ENCODE measurements at regions not wholly inside any gene's neighbourhood (a gene's known extent, or its start where the extent isn't known, plus 50 kb on each side); places are given as distances from the start of the nearest gene placed in this dataset.

- Histone ChIP-seq H3K4me2 (ENCODE audit: low read length) (no peak overlapping the region), H3K9ac (ENCODE audit: low read length) (no peak overlapping the region), H3K79me2 (ENCODE audit: insufficient read depth, low read length) (no peaks in the 10 kb centered on the region), H3K27me3 (ENCODE audit: insufficient read depth, low read length) (no peaks in the 10 kb centered on the region), H3K9me2 (ENCODE audit: low read depth, low read length) (no peaks in the 10 kb centered on the region), H2AFZ (ENCODE audit: low read length) (no peak overlapping the region), H3K36me3 (ENCODE audit: insufficient read depth, low read length) (no peaks in the 10 kb centered on the region), H3K4me1 (ENCODE audit: insufficient read depth, low read length, severe bottlenecking) (no peaks in the 10 kb centered on the region), H3K4me3 (ENCODE audit: low read depth, low read length, poor library complexity, severe bottlenecking) (no peak overlapping the region), H3K27ac (ENCODE audit: low read depth, low read length, poor library complexity, severe bottlenecking) (no peak overlapping the region), H3F3A (ENCODE audit: insufficient read depth, low read length) (no peaks in the 10 kb centered on the region), H4K20me1 (ENCODE audit: insufficient read depth, low read length) (no peaks in the 10 kb centered on the region), H3K9me3 (ENCODE audit: low read length) (no peaks in the 10 kb centered on the region)
- TF ChIP-seq EZH2 (IDR thresholded peaks at IDR 0.05; ENCODE audit: borderline replicate concordance, low read length) (no peak), CTCF (IDR thresholded peaks at IDR 0.05; ENCODE audit: low read length) (no peak)
Measured at GRCh38 chr3:127410678-127411077, 122.8 kb upstream of the PRR20G start.

DNA sequence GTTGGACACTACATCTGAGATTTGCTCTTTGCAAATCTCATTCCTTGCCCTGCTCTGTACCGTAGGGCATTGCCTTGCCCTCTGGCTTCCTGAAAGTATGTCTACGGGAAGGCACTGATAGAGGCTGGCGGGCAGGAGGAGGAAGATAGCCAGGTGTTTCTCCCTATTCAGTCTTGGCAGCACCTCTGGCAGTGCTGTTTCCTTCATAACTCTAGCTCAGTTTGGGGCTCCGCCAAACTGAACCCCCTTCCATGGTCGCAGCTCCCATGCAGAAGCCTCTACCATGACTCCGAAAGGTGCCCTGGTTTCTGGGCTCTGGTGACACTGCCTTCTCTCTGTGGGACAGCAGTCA, 122.3 kb upstream of the PRR20G start:
- Histone ChIP-seq H4K20me1 (ENCODE audit: insufficient read depth, low read length) (no peaks in the 10 kb centered on the region), H3K36me3 (ENCODE audit: insufficient read depth, low read length) (no peaks in the 10 kb centered on the region), H3K27ac (ENCODE audit: low read depth, low read length, poor library complexity, severe bottlenecking) (no peak overlapping the region), H3K4me3 (ENCODE audit: low read depth, low read length, poor library complexity, severe bottlenecking) (no peak overlapping the region), H2AFZ (ENCODE audit: low read length) (no peak overlapping the region), H3K9me2 (ENCODE audit: low read depth, low read length) (no peaks in the 10 kb centered on the region), H3K4me1 (ENCODE audit: insufficient read depth, low read length, severe bottlenecking) (no peaks in the 10 kb centered on the region), H3K27me3 (ENCODE audit: insufficient read depth, low read length) (no peaks in the 10 kb centered on the region), H3K9ac (ENCODE audit: low read length) (no peak overlapping the region), H3F3A (ENCODE audit: insufficient read depth, low read length) (no peaks in the 10 kb centered on the region), H3K9me3 (ENCODE audit: low read length) (no peaks in the 10 kb centered on the region), H3K4me2 (ENCODE audit: low read length) (no peak overlapping the region), H3K79me2 (ENCODE audit: insufficient read depth, low read length) (no peaks in the 10 kb centered on the region)
- TF ChIP-seq CTCF (IDR thresholded peaks at IDR 0.05; ENCODE audit: low read length) = no peak
- no peak for TF ChIP-seq EZH2 (IDR thresholded peaks at IDR 0.05; ENCODE audit: borderline replicate concordance, low read length)

DNA sequence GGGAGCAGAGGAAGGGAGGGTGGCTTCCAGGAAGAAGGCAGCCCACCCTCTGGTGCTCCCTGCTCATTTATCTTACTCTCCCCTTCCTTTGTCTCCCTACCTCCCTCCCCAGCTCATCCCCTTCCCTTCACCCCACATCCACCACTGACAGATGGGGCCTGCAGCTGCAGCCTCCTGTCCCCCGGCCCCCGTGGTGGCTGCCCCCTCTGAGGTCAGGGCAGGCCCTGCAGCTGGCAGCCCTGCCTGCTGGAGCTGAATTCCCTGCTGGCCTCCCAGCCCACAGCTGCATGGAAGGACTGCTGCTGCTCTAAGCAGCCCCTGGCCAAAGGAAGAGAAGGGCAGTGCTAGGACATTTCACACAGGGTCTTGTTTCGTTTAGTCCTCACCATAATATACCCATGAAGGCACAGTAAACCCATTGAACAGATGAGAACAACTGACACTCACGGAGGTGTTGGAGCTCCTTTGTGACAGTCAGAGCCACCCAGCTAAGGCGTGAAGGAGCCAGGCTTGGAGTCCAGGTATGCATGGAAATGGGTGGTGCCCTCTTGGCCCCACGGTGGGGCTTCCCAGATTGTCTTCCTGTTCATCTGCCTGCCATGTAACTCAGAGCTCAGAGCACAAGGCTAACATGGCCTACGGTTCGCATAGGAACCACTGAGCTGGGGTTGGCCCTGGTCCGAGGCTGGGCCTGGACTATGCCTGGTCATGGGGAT, 121.7 kb upstream of the PRR20G start:
- Histone ChIP-seq H3F3A (ENCODE audit: insufficient read depth, low read length) (no peaks in the 10 kb centered on the region), H3K9me2 (ENCODE audit: low read depth, low read length) (no peaks in the 10 kb centered on the region), H3K27ac (ENCODE audit: low read depth, low read length, poor library complexity, severe bottlenecking) (no peak overlapping the region), H3K27me3 (ENCODE audit: insufficient read depth, low read length) (no peaks in the 10 kb centered on the region), H2AFZ (ENCODE audit: low read length) (no peak overlapping the region), H4K20me1 (ENCODE audit: insufficient read depth, low read length) (no peaks in the 10 kb centered on the region), H3K79me2 (ENCODE audit: insufficient read depth, low read length) (no peaks in the 10 kb centered on the region), H3K9me3 (ENCODE audit: low read length) (no peaks in the 10 kb centered on the region), H3K4me2 (ENCODE audit: low read length) (no peak overlapping the region), H3K9ac (ENCODE audit: low read length) (no peak overlapping the region), H3K4me3 (ENCODE audit: low read depth, low read length, poor library complexity, severe bottlenecking) (no peak overlapping the region), H3K36me3 (ENCODE audit: insufficient read depth, low read length) (no peaks in the 10 kb centered on the region), H3K4me1 (ENCODE audit: insufficient read depth, low read length, severe bottlenecking) (no peaks in the 10 kb centered on the region)
- no peak for TF ChIP-seq CTCF (IDR thresholded peaks at IDR 0.05; ENCODE audit: low read length)
- no peak for TF ChIP-seq EZH2 (IDR thresholded peaks at IDR 0.05; ENCODE audit: borderline replicate concordance, low read length)

Data from OCI-LY1 (cell line).